AG09319 (cell line): ENCODE measurements at regions not wholly inside any gene's neighbourhood (a gene's known extent, or its start where the extent isn't known, plus 50 kb on each side); places are given as distances from the start of the nearest gene placed in this dataset.

Experiments
- DNase-seq: peaks from one replicate; pipeline ENCODE4 v3.0.0-alpha.2; 2010; ENCODE audit warnings: low read depth; ENCODE audit errors: extremely low read depth
- TF ChIP-seq, protein P1 (sequence below): IDR thresholded peaks from 2 replicates; pipeline ENCODE4 v1.5.1; 2011; ENCODE audit warnings: low read depth, mild to moderate bottlenecking, inconsistent platforms, low read length, moderate library complexity

DNA sequence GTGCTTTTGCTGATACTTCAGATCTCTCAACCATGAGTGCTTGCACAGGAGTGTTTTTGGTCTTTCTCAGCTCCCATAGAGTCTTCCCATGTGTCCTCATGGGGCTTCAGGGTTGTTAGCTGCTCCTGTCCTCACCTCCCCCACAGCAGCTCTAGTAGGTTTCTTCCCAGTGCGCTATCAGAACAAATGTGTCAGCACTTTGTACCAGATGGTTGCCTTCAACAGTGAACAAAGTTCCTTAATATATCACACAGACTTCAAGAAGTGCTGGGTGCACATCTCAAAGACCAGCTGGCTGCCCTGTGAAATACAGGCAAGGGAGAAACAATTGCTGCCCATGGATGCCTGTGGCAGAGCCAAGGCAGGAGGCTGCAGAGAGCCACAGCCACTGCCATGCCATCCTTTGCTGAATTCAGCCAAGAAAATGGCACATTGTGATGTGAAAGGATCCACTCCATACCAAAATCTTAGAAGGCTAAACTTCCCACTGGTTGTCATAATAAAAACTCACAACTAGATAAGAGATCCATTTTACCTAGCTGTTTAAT, 471.3 kb downstream of the C6orf118 start:
- no peak for DNase-seq
- TF ChIP-seq, protein P1, sequence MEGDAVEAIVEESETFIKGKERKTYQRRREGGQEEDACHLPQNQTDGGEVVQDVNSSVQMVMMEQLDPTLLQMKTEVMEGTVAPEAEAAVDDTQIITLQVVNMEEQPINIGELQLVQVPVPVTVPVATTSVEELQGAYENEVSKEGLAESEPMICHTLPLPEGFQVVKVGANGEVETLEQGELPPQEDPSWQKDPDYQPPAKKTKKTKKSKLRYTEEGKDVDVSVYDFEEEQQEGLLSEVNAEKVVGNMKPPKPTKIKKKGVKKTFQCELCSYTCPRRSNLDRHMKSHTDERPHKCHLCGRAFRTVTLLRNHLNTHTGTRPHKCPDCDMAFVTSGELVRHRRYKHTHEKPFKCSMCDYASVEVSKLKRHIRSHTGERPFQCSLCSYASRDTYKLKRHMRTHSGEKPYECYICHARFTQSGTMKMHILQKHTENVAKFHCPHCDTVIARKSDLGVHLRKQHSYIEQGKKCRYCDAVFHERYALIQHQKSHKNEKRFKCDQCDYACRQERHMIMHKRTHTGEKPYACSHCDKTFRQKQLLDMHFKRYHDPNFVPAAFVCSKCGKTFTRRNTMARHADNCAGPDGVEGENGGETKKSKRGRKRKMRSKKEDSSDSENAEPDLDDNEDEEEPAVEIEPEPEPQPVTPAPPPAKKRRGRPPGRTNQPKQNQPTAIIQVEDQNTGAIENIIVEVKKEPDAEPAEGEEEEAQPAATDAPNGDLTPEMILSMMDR: no peak

DNA sequence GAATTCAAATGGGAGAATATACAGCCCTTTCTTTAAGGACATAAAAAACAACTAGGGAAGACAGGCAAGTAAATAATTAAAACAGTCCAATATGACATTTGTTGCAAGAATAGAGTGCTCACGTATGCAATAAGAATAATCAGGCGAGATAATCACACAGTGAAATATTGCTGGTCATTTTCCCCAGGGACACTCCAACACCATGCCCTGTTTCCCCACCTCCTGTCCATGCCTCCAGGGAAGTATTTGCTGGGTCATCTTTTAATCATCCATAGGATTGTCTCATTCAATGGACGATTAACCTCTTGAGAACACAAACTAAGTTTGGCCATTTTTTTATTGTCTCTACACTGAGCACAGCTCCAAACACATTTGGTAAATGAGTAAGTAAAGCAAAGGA, 472.9 kb downstream of the C6orf118 start:
- TF ChIP-seq, protein P1: no peak
- no peak for DNase-seq

DNA sequence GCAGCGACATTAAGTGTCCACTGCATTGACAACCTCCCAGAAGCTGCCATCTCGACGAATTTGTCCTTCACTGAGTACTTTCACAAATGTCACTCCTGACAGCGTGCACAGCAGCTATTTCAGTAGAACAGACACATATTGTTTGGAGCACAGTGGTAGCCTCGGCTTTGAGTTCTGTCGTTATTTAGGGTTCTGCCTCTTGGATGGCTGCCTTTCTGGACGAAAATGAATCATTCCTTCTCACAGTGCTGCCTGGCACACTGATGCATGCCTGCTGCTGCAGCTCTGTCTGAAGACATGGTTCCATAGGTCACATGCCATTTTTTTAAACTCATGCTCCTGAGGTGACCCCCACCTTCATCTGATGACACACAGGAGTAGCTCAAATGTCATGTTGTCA, 477.0 kb downstream of the C6orf118 start:
- DNase-seq: no peak
- TF ChIP-seq, protein P1: no peak

DNA sequence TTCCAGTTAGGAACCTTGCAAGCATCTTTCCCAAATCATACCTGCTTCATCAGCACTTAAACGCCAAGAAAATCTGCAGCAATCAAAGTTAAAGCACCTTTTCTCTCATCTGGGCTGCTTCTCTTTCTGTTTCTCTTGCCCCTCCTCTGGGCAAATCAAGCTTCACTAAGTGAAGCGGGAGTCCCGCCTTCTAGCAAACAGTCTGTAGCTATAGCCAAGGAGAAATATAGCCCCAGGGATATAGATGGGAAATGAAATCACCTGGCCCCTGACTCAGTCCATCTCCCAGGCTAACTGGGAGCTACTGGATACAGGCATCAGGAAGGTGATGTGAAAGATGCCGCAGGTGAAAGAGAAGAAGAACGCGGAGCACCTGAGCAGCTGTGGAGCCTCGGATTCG, 481.9 kb downstream of the C6orf118 start:
- no peak for DNase-seq
- TF ChIP-seq, protein P1: no peak

DNA sequence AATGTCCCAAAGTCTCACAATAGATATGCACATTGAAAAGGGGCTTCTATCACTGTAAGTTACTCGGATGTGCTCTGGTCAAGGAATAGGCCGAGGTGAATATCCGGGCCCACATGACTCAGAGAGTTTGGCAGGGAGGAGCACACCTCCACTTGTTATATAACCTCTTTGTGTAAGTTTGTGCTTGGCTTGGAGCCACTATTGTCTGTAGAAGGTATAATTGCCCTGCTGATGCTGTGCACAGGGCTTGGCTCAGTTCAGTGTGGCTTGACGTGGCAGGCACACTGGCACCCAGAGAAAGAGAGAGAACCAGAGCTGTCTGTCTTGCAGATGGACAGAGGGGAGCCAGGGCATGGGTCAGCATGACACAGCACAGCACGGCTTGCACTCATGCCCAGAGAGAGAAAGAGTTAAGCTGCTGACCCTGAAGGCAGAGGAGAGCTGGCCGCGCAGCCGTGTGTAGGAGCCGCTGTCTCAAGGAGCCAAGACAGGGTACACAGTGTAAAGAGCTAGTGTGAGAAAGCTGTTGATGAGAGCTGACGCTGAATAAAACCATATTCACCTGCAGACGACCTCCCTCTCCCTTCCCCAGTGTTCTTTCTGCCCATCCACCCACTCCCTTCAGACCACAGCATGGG, 482.5 kb downstream of the C6orf118 start:
- TF ChIP-seq, protein P1: no peak
- no peak for DNase-seq

DNA sequence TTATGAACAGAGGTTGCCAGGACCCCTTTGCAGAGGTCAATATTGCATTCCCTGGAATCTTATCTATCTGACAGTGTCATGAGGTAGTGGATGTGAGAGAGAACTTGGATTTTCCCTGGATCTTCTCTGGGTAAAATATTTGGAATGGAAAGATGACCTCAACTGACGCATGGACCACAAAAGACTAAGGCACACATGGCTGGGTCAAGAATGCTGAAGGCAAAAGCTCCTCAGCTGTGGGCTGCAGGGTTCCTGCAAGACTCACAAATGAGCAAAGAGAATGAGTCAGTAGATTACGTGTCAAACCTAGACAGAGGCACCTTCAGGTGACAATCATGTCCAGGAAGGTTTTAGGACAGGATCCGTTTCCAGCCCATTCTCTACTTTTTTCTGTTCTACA, 484.0 kb downstream of the C6orf118 start:
- TF ChIP-seq, protein P1: no peak
- no peak for DNase-seq

DNA sequence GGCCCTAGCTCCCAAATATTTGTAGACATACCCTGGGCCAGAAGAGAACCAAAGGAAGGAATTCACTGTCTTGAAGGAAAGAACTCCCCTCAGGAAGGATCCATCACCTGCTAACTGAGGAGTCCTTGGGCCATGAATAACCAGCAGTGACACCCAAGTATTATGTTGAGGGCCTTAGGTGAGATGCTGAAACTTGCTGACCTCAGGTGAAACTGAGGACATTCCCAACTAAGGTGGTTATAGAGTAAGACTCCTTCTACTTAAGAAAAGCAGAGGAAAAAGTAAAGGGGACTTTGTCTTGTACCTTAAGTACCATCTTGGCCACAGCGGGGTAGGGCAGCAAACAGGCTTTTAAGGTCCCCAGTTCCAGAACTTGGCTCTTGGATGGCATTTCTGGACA, 491.7 kb downstream of the C6orf118 start:
- TF ChIP-seq, protein P1: no peak
- no peak for DNase-seq
